Keratinocyte (primary cell): ENCODE measurements at regions not wholly inside any gene's neighbourhood (a gene's known extent, or its start where the extent isn't known, plus 50 kb on each side); places are given as distances from the start of the nearest gene placed in this dataset.

Experiments
- CTCF ChIP-seq, 3 experiments: IDR thresholded peaks in 1 of 3; conservative IDR thresholded peaks in 1 of 3; optimal IDR thresholded peaks in 1 of 3; 2 replicates in 2 of 3; 3 replicates in 1 of 3; pipeline versions ENCODE3 to v1.5.1; 2011; ENCODE audit warnings: low read length in 3 of 3, mild to moderate bottlenecking in 3 of 3, moderate library complexity in 2 of 3, control low read depth in 1 of 3, inconsistent platforms in 1 of 3; ENCODE audit not compliant: insufficient read depth in 2 of 3; ENCODE audit errors: extremely low read depth in 1 of 3
- EZH2 ChIP-seq: IDR thresholded peaks from one replicate; pipeline ENCODE4 v1.6.1; 2012; ENCODE audit warnings: inconsistent platforms, mild to moderate bottlenecking, low read length, moderate library complexity

- TF ChIP-seq CTCF (optimal IDR thresholded peaks at IDR 0.05 in 1 of 3, IDR thresholded peaks at IDR 0.05 in 1 of 3, conservative IDR thresholded peaks at IDR 0.05 in 1 of 3; ENCODE audit: extremely low read depth in 1 of 3, insufficient read depth in 2 of 3, low read length in 3 of 3) (no peak), EZH2 (no peak)
These were observed 111.1 kb upstream of the GLI3 start for GRCh38 chr7:42348071-42348470.
